Osteoblast (primary cell): ENCODE measurements at regions not wholly inside any gene's neighbourhood (a gene's known extent, or its start where the extent isn't known, plus 50 kb on each side); places are given as distances from the start of the nearest gene placed in this dataset.
A peak's percentile ranks its signal among the peaks of the same experiment; 100 is the strongest.

Experiments used
- DNase-seq: peaks from one replicate; pipeline ENCODE4 v3.0.0; 2011; ENCODE audit warnings: low spot score, mixed read lengths; ENCODE audit not compliant: insufficient read length; ENCODE audit errors: missing footprints
- H2AFZ ChIP-seq: 2 replicates; pipeline ENCODE4 v1.6.0; 2011; ENCODE audit warnings: mild to moderate bottlenecking, low read length
- H3K27ac ChIP-seq: 2 replicates; pipeline ENCODE4 v1.5.1; 2011; ENCODE audit warnings: mild to moderate bottlenecking, low read depth, low read length, moderate library complexity
- H3K27me3 ChIP-seq: 2 replicates; pipeline ENCODE4 v1.6.0; 2012; ENCODE audit warnings: mild to moderate bottlenecking, control low read depth, inconsistent platforms, low read length, moderate library complexity; ENCODE audit not compliant: insufficient read depth
- H3K36me3 ChIP-seq: 2 replicates; pipeline ENCODE4 v1.5.1; 2011; ENCODE audit warnings: mild to moderate bottlenecking, low read length, control low read depth, moderate library complexity; ENCODE audit not compliant: insufficient read depth
- H3K4me1 ChIP-seq: 2 replicates; pipeline ENCODE4 v1.5.1; 2011; ENCODE audit warnings: mild to moderate bottlenecking, low read length, control low read depth, moderate library complexity; ENCODE audit not compliant: insufficient read depth
- H3K4me2 ChIP-seq: 2 replicates; pipeline ENCODE4 v1.6.0; 2011; ENCODE audit warnings: mild to moderate bottlenecking, low read length; ENCODE audit not compliant: insufficient read depth
- H3K4me3 ChIP-seq: fragments of 200-600 bp; sonication (generic); 3 replicates; pipeline ENCODE4 v1.5.1; 2012; ENCODE audit warnings: mild to moderate bottlenecking, low read length, inconsistent platforms; ENCODE audit not compliant: insufficient read depth
- H3K79me2 ChIP-seq: 2 replicates; pipeline ENCODE4 v1.6.0; 2012; ENCODE audit warnings: mild to moderate bottlenecking, low read length, control low read depth, inconsistent platforms; ENCODE audit not compliant: insufficient read depth
- H3K9me3 ChIP-seq: 2 replicates; pipeline ENCODE4 v1.5.1; 2011; ENCODE audit warnings: low read depth, low read length, control low read depth
- H4K20me1 ChIP-seq: 2 replicates; pipeline ENCODE4 v1.6.0; 2012; ENCODE audit warnings: mild to moderate bottlenecking, low read length, control low read depth; ENCODE audit not compliant: insufficient read depth
- CTCF ChIP-seq: IDR thresholded peaks from 2 replicates; pipeline ENCODE4 v1.5.1; 2011; ENCODE audit warnings: mild to moderate bottlenecking, low read depth, low read length, moderate library complexity; ENCODE audit errors: extremely low read depth

GRCh38 chr3:111470032-111470431 is 72.0 kb upstream of the CD96 start:
- H3K27ac ChIP-seq, result no peak overlapping the region
- DNase-seq, result no peak

GRCh38 chr3:111471831-111472230 is 70.2 kb upstream of the CD96 start:
- no peak for DNase-seq
- Histone ChIP-seq H3K27me3 (no peaks in the 10 kb centered on the region), H3K4me3 (no peak overlapping the region), H3K79me2 (no peaks in the 10 kb centered on the region), H3K4me2 (no peak overlapping the region), H3K27ac (no peak overlapping the region), H2AFZ (no peak overlapping the region), H3K4me1 (no peaks in the 10 kb centered on the region), H4K20me1 (no peaks in the 10 kb centered on the region), H3K36me3 (no peaks in the 10 kb centered on the region), H3K9me3 (no peaks in the 10 kb centered on the region)
- TF ChIP-seq CTCF, result no peak

More at GRCh38 chr3:111470032-111470431, 72.0 kb upstream of the CD96 start:
- Histone ChIP-seq H3K4me1 (no peaks in the 10 kb centered on the region), H2AFZ (no peak overlapping the region), H3K27me3 (no peaks in the 10 kb centered on the region), H3K4me2 (no peak overlapping the region), H3K4me3 (no peak overlapping the region), H3K36me3 (no peaks in the 10 kb centered on the region), H3K79me2 (no peaks in the 10 kb centered on the region), H4K20me1 (no peaks in the 10 kb centered on the region), H3K9me3 (no peaks in the 10 kb centered on the region)
- no peak for TF ChIP-seq CTCF

GRCh38 chr3:111472556-111472955 is 69.4 kb upstream of the CD96 start:
- TF ChIP-seq CTCF, result no peak
- H2AFZ ChIP-seq, result no peak overlapping the region
- H3K4me2 ChIP-seq, result no peak overlapping the region
- no peaks in the 10 kb centered on the region for H4K20me1 ChIP-seq
- no peaks in the 10 kb centered on the region for H3K4me1 ChIP-seq
- no peaks in the 10 kb centered on the region for H3K36me3 ChIP-seq
- no peaks in the 10 kb centered on the region for H3K79me2 ChIP-seq
- H3K27ac ChIP-seq, result no peak overlapping the region
- H3K27me3 ChIP-seq, result no peaks in the 10 kb centered on the region
- no peak overlapping the region for H3K4me3 ChIP-seq
- peak; percentile 61 for DNase-seq
- H3K9me3 ChIP-seq, result no peaks in the 10 kb centered on the region

- DNase-seq, result no peak
- Histone ChIP-seq H3K9me3 (no peaks in the 10 kb centered on the region), H3K4me1 (no peaks in the 10 kb centered on the region), H4K20me1 (no peaks in the 10 kb centered on the region), H3K4me2 (no peak overlapping the region), H3K36me3 (no peaks in the 10 kb centered on the region), H3K27ac (no peak overlapping the region), H3K27me3 (no peaks in the 10 kb centered on the region), H3K4me3 (no peak overlapping the region), H3K79me2 (no peaks in the 10 kb centered on the region), H2AFZ (no peak overlapping the region)
- no peak for TF ChIP-seq CTCF
Observed at GRCh38 chr3:111473550-111473949, 68.4 kb upstream of the CD96 start.
